ACHN (cell line): ENCODE measurements at regions not wholly inside any gene's neighbourhood (a gene's known extent, or its start where the extent isn't known, plus 50 kb on each side); places are given as distances from the start of the nearest gene placed in this dataset.
"Not testable (repeated sequence)": the region's sequence is repeated elsewhere in the genome, so short reads cannot be mapped to it uniquely, and the experiment has no call there.

ENCODE experiments used
- DNase-seq: peaks from one replicate; pipeline ENCODE4 v3.0.0-alpha.2; 2015
- in situ Hi-C: cut with HindIII; loops from 2 replicates; pipeline ENCODE4 v1.10.0; 2017; ENCODE audit warnings: low sequenced_read_pairs, low pct_ligation_motif_present, low pct_unique_long_range_greater_than_20kb

DNA sequence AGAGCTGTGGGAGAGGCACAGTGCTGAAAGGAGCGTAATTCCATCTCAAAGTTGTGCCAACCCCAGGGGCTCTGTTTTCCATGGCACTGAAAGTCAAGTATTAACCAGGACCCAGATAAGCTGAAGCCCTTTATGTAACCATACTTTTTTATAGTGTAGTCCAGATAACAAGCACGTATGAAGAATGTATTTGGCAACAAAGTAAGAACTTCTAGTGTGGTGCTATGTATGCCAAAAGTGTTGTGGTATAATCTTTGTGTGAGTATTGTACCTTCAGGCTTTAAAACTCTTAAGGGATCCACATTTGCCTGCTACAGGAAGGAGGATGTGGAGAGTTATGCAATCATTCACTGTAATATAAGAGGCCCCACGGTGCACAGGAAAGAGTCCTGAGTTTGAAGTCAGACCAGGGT, 129.4 kb downstream of the IBTK start:
- in situ Hi-C loops, result no loop called here
- no peak for DNase-seq

DNA sequence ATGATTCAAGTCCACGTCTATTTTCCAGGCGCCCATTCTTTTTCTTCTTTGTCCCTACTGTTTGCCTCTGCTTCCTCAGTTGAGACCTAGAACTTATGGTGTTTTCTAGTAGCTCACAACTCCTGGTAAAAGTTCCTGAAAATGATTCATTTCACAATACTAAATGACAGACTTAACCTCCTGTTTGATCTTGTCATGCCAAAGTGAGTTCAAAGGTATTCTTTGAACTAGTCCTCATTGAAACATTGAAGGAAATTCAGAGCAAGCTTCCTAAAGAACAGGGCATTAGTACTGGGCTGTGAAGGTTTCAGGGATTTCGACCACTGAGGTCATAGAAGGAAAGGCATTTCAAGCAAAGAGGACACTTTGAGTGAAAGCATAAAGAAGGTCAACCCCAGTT, 132.8 kb downstream of the IBTK start:
- no peak for DNase-seq
- in situ Hi-C loops, result no loop called here

DNA sequence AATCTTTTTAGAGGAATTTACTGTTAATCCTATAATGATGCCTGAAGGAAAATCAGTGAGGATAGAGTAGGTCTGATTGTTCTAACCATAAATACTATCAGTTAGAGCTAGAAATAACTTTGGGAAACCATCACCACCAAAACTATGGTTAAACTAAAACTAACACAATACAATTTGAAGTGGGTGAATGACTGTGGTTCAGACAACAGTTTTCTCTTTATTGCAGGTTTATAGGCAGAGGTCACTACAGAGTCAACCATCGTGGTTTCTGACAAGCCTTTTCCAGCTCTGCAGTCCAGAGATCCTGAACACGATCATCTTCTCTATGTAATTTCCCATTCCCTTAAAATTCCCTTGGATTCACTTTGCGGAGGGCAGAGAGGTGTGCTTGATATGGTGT, 134.3 kb downstream of the IBTK start:
- in situ Hi-C loops, result no loop called here
- no peak for DNase-seq

DNA sequence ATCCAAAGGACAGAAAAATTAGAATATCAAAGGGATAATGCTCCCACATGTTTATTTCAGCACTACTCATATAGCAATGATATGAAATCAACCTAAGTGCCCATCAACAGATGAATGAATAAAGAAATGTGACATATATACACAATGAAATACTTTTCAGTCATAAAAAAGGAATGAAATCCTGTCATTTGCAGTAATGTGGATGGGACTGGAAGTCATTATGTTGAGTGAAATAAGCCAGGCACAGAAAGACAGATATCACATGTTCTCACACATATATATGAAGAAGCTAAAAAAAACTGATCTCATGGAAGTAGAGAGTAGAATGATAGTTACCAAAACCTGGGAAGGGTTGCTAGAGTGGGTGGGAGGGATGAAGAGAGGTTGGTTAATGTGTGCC, 135.7 kb downstream of the IBTK start:
- in situ Hi-C loops, result no loop called here
- DNase-seq, result no peak

DNA sequence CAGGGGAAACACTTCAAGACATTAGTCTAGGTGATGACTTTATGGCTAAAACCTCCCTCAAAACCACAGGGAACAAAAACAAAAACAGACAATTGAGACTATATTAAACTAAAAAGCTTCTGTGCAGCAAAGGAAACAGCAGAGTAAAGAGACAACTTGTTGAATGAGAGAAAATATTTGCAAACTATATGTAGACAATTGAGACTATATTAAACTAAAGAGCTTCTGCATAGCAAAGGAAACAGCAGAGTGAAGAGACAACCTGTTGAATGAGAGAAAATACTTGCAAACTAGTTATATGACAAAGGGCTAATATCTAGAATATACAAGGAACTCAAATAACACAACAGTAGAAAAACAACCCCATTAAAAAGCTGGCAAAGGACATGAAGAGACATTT, 136.4 kb downstream of the IBTK start:
- DNase-seq, result no peak
- in situ Hi-C loops, result no loop called here

DNA sequence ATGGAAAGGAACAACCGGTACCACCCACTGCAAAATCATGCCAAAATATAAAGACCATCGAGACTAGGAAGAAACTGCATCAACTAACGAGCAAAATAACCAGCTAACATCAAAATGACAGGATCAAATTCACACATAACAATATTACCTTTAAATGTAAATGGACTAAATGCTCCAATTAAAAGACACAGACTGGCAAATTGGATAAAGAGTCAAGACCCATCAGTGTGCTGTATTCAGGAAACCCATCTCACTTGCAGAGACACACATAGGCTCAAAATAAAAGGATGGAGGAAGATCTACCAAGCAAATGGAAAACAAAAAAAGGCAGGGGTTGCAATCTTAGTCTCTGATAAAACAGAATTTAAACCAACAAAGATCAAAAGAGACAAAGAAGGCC, 144.4 kb downstream of the IBTK start:
- in situ Hi-C loops, result not testable (repeated sequence)

DNA sequence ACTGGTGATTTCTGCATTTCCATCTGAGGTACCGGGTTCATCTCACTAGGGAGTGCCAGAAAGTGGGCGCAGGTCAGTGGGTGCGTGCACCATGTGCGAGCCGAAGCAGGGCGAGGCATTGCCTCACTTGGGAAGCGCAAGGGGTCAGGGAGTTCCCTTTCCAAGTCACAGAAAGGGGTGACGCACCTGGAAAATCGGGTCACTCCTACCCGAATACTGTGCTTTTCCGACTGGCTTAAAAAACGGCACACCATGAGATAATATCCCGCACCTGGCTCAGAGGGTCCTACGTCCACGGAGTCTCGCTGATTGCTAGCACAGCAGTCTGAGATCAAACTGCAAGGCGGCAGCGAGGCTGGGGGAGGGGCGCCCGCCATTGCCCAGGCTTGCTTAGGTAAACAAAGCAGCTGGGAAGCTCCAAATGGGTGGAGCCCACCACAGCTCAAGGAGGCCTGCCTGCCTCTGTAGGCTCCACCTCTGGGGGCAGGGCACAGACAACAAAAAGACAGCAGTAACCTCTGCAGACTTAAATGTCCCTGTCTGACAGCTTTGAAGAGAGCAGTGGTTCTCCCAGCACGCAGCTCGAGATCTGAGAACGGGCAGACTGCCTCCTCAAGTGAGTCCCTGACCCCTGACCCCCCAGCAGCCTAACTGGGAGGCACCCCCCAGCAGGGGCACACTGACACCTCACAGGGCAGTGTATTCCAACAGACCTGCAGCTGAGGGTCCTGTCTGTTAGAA, 146.0 kb downstream of the IBTK start:
- DNase-seq, in situ Hi-C loops: not testable (repeated sequence)

More for the DNA sequence above, 144.4 kb downstream of the IBTK start:
- not testable (repeated sequence) for DNase-seq

DNA sequence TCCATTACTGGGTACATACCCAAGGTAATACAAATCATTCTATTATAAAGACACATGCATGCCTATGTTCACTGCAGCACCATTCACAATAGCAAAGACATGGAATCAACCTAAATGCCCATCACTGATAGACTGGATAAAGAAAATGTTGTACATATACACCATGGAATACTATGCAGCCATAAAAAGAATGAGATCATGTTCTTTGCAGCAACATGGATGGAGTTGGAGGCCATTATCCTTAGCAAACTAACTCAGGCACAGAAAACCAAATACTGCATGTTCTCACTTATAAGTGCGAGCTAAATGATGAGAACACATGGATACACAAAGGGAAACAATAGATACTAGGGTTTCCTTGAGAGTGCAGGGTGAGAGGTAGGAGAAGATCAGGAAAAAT, 146.8 kb downstream of the IBTK start:
- DNase-seq, in situ Hi-C loops: not testable (repeated sequence)

DNA sequence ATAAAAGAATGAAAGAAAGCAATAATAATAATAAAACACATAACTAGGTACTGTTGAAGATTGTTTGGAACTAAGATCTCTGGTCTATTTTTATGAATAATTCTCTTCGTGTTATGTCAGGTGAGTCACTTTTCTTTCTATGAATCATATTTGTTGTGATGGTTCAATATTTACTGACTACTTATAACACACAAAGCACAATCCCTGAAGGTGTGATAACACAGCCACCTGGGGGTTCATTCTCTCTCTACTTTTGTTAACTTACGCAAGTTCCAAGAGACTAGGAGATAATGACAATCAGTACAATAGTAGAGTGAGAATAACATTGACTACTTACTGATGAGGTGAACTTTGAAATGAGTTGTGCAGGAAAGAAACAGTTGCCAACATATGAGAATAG, 149.9 kb downstream of the IBTK start:
- in situ Hi-C loops, result no loop called here
- no peak for DNase-seq

DNA sequence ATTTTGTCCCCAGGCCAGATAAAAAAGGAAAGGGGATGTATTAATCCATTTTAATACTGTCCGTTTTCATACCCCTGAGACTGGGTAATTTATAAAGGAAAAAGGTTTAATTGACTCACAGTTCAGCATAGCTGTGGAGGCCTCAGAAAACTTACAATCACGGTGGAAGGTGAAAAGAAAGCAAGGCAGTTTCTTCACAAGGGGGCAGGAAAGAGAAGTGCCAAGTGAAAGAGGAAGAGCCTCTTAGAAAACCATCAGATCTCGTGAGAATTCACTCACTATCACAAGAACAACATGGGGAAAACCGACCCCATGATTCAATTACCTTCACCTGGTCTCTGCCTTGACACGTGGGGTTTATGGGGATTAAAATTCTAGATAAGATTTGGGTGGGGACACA, 152.5 kb downstream of the IBTK start:
- DNase-seq, result no peak
- in situ Hi-C loops, result no loop called here

DNA sequence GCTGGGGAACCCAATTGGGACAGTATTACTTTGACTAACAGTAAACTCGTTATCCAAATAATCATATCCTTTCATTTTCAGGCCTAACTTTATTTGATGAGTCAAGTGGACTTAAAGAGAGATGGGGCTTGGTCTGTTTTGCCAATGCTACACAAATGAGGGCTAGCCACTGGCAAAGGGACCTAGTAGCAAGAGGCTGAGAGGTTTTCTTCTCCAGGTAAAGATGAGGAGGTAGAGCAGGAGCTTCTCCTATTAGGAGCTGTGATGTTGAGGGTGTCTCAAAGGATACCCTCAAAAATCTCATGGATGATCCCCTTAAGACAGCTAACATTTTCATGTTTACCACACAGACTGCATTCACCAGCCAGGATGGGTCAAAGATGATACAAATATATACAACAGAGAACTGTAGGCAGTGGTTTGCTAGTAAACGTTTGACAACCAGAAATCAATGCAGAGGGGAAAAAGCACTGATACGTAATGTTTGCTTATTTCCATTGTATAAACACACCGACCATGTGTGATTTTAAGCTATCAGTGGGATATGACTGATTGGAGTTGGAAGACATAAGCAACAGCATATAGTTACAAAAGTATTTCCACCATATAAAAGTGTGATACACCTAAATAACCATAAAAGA, 153.3 kb downstream of the IBTK start:
- in situ Hi-C loops, result no loop called here
- no peak for DNase-seq

DNA sequence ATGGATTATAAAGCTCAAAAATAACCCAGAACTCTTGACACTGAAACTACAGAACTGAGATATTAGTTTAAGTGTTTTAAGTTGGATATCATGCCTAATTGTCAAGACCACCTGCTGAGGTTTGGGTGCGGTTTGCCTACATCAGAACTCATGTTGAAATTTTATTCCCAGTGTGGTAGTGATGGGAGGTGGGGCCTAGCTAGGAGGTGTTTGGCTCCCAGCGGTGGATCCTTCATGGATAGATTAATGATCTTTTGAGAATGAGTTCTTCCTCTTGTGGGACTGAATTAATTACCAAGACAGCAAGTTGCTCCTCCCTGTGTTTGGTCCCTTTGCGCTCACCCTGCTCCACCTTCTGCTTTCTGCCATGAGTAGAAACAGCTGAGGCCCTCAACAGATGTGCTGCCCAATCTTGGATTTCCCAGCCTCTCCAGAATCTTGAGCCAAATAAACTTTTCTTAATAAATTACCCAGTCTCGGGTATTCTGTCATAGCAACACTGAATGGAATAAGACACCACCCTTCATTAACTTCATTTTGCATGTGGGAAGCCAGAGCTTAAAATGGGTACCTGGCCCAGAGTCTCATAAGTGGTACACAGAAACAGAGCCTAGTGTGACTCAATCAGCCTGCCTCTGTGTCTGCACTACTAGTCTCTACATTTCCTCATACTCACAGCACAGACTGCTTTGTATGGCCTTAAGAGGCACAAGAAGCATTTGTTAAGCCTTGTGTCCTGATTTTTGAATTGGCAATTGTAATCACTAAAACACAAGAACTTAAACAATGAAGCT, 158.4 kb downstream of the IBTK start:
- in situ Hi-C loops, result no loop called here
- no peak for DNase-seq

DNA sequence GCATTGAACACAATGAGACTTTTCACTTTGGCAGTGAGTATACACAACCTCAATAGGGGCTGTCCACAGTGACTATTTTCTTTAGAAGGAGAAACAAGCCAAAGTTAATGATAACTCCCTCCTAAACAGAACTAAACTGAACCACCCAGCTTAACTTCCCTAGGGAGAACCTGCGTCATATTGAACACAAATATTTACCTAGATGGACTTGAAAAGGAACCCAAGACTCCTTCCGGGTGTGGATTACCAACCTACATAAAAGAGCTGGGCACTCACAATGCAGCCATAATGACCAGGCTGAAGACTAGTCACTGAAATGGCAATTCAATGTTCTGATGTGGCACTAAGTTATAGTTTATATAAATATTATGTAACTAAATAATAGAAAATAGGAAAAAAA, 160.6 kb downstream of the IBTK start:
- in situ Hi-C loops, result no loop called here
- DNase-seq, result no peak

DNA sequence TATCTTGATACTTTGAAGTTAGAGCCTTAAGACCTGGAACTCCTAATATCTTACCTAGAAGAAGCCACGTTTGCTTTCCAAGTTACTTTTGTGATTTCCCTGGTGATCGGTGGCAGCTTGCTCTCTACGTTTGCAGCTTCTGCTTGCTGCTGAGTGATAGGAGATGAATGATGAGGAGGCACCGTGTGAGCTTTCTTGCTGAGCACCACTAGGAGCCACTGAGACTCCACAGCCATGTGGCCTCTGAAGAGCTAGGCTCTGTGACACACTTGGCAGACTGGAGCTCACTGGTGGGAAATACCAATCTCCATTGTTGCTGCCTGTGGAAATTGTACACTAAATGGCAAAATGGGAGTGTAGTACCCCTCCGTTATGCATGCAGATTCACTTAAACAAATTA, 161.8 kb downstream of the IBTK start:
- in situ Hi-C loops, result no loop called here
- DNase-seq, result no peak

DNA sequence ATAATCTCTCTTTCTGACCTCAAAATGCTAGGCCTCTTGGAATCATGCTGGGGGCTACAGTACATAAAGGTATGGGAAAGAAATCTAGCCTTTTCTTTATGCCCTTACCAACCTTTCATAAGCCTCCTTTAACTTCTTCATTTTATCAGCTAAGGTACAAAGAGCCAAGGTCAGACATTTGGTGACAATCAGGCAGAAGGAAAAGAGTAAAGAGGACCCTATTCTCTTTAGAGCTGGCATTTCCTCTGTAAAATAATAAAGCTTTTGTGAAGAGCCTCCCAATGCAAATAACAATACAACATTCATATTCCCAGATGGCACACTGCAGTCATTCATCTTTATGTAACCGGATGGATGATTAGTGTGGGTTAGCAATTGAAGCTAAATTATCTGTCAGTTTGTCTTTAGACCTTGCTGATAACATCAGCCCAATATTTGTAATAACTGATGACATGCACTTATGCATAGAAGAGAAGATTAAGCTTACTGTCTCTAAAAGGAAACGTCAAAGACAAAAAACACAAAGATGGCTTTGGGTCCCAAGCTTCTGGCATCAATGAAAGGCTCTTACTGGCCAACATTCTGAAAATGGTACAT, 163.1 kb downstream of the IBTK start:
- DNase-seq, result no peak
- in situ Hi-C loops, result no loop called here

DNA sequence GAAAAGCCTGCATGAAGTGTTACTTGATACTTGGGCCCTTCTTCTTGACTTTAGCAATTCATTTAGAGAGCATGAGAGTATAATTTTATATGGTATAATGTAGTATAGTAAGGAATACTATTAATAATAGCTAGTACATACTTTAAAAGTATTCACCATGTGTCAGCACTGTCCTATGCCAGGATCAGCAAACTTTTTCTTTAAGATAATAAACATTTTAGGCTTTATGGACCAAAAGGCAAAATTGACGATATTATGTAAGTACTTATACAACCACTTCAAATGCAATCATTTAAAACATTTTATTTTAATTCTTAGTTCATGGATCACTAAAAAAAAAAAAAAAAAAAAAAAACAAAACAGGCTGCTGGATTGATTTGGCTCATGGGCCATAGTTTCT, 163.9 kb downstream of the IBTK start:
- in situ Hi-C loops, result no loop called here
- no peak for DNase-seq

DNA sequence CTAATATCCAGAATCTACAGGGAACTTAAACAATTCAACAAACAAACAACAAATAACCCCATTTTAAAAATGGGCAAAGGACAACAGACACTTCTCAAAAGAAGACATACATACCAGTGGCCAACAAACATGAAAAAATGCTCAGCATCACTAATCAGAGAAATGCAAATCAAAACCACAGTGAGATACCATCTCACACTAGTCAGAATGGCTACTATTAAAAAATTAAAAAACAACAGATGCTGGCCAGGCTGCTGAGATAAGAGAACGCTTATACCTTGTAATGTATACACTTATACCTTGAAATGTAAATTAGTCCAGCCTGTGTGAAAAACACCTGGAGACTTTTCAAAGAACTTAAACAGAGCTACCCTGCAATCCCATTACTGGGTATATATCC, 166.8 kb downstream of the IBTK start:
- in situ Hi-C loops, result no loop called here
- no peak for DNase-seq

DNA sequence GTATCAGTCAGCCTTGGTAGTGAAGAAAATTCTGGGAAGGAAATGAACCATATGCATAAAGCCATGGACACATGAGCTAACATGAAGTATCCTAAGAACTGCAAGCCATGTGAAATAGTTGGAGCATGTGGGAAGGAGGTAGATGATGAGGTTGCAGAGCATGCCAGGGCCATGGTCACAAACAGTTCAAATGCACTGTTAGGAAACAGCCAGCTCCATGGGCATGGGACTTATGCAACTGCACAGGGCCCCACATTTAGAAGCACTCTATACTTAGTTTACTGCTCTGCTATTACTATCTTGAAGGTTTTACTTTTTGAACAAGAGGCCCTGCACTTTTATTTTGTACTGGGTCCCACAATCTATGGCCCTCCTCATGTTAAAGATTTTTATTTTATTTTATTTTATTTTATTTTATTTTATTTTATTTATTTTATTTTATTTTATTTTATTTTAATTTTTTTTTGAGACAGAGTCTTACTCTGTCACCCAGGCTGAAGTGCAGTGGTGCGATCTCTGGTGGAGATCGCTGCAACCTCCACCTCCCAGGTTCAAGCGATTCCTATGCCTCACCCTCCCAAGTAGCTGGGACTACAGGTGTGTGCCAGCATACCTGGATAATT, 169.1 kb downstream of the IBTK start:
- no peak for DNase-seq
- in situ Hi-C loops, result no loop called here

DNA sequence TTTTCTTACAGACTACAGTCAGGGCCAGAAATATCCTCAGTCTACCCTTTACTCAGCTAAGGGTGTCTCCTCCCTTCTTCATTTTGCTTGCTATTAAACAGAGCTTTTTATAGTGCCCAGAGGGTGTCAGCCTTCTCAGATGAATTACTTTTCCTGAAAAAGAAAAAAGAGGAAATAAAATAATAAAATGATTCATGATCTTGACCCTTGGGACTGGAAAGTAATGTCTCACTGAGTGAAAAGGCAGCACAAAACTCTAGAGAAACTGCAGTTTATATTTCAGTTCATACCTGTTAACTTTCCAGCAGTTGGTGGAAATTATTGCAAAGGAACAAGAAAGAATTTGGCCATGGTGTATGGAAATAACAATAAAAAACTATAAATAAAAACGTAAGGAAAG, 170.6 kb downstream of the IBTK start:
- DNase-seq, result no peak
- in situ Hi-C loops, result no loop called here
